ENCODE measurements at regions not wholly inside any gene's neighbourhood (a gene's known extent, or its start where the extent isn't known, plus 50 kb on each side); places are given as distances from the start of the nearest gene placed in this dataset.

DNA sequence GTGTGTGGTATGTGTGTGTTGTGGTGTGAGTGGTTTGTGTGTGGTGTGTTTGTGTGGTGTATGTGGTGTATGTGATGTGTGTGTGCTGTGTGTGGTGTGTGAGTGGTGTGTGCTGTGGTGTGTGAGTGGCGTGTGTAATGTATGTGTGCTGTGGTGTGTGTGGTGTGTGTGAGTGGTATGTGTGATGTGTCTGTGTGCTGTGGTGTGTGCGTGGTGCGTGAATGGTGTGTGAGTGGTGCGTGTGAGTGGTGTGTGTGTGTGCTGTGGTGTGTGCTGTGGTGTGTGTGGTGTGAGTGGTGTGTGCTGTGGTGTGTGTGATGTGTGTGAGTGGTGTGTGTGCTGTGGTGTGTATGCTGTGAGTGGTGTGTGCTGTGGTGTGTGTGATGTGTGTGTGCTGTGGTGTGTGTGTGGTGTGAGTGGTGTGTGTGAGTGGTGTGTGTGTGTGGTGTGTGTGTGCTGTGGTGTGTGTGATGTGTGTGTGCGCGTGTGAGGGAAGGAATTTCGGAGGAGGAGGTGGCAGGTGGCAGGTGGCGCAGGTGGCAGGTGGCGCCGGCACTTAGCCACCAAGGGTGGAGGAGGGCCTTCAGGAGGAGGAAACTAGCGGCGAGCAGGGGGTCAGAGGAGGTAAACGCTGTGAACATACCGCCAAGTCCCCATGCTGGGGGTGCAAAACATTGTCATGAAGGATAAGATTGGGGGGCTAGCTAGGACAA is 191.8 kb downstream of the MELK start:
- DNase-seq: no peak

DNA sequence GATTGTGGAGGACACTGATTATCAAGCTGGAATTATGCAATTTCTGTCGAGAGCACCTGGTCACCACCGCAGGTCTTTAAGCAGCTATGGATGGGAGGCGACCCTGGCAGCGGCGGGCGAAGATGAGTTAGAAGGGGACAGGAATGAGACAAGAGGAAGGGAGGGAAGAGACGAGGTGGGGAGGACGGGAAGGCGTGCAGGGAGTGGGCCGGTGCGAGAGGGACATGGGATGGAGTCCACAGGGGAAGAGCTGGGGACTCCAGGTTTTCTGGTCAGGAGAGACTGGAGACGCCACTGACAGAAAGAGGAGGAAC is 192.3 kb downstream of the MELK start:
- DNase-seq: peak; percentile 54

DNA sequence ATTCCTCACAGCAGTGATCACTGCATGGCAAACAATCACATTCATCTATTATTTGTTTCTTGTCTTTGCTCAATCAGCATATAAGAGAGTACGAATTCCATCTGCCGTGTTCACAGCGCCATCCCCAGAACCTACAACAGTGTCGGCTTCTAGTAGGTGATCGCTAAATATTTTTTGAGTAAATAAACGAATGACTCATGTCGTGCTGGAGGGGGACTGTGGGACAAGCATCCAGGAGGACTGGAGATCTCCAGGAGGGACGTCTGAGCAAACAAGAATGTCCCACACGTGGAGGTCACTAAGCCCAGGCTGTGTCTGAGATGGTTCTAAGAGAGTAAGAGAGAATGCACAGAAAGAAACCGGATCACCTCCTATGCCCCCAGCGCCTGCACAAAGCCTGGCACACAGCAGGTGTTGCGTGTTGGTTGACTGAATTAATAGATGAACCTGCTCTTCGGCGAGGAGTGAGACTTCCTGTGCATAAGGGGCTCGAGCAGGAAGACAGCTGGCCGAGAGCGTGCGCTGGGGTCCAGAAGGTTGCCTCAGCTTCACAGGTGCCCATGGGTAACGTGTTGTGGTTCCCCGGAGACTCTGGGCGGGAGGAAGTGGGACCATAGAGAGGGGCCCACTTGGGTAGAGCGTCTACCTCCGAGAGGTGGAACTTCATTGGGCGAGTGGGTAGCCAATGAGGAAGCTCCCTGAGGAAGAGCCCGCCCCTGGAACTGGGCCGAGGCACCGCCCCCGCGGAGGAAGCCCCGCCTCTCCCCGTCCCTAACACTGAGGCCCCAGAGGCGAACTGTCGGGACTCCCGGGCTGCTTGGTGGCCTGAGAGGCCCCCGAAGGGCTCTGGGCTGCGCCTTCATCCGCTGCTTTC is 193.0 kb downstream of the MELK start:
- DNase-seq: peak; percentile 92

DNA sequence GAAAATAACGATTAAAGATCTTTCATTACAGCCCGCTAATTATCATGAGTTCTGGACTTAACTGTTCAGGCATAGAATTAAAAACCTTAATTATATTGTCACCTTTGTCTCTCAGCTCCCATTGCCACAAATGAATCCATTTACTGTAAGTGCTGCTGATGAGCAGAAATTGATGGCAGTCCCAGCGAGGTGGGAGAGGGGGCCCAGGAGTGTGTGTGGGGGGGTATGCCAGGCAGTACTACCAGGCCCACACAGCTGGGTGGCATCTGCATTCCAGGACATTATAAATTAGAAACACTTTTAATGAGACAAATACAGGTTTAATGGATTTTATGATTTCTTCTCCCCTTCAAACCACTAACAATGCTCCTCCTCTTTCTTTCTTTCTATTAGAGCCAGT is 196.0 kb downstream of the MELK start:
- DNase-seq: no peak

DNA sequence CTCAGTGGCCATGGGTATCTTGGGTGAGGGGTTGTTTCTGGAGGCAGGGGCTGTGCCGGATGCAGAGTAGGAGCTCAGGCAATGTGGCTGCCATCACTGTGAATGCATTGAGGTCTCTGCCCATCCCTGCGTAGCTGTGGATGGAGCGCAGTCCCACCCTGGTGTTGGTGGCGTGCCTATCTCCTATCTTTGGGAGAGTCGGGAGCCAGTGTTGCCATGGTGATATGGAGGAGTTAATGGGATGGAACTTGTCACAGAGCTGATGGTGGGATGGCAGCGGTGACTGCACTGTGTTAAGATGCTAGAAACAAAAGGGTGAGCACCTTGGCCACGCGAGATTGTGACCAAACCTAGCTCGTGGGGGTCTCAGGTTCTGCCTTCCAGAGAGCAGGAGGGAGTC is 197.3 kb downstream of the MELK start:
- no peak for DNase-seq

DNA sequence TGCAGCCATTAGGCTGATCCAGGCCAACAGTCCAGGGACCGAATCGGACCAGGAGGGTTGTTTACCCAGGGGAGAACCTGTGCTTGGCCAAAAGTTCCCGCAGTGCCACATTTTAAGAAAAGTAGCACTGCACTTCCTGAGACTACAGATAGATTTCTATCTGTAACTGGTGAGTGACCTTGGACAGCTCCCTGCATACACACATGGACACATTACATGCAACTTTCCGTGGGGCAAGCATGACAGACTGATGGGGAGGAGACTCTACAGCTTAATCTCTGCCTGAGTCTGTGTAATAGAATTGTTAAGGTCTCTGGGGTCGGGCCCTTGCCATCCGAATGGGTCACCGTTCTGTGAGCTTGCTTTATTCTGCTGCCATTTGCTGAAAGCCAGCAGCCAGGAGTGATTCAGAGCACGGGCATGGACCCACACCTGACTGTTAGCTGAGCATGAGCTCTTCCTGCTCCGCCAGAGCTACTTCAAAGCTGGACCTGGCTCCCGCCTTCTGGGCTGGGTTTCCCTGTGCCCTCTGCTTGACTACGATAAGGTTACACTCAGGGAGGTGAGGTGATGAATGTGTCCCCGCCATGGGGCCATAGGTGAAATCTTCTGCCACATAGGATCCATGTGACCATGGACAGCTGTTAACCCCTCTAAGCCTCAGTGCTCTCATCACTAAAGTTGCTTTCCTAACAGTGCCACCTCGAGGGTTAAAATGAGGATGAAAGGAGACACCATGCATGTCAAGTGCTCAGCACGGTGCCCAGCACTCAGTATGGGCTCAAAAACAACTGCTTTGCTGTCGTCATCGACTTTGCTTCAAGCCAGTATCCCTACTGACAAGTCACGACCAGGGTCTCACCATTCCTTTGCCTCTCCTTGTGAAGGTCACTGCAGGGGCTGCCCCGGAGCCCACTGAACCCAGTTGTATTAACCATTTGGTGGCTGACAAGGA is 200.0 kb downstream of the MELK start:
- DNase-seq: no peak

DNA sequence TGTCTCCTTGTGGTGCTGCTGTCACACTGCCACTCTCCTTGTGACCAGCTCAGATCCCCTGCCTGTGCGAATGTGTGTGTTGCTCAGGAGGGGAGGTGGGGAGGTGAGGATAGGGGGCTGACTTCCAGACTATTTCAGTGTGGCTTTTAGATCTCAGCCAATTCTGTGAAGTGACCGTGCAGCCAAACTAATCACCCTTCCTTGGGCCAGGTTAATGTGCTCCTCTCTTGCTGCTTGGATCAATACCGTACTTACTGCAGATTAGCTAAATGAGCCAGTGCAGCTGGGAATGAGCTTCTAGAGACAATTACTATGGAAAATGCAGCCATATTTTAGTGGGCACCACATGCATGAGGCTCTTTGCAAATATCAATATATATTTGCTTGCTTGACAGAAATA is 206.0 kb downstream of the MELK start:
- no peak for DNase-seq

DNA sequence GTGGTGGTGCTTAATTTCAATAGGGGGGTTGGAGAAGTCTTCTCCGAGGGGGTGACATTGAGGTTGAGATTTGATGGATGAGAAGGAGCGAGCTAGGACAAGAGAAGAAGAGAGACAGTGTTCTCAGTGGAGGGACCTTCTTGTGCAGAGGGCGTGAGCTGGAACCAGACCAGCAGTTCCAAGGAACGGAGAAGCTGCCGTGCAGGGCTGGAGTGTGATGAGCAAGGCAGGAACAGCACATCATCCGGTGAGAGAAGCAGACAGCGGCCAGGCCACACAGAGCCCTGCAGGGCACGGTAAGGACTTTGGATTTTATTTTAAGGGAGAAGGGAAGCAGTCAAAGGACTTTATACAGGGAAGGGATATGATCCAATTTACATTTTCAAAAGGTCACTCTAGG is 206.9 kb downstream of the MELK start:
- no peak for DNase-seq

DNA sequence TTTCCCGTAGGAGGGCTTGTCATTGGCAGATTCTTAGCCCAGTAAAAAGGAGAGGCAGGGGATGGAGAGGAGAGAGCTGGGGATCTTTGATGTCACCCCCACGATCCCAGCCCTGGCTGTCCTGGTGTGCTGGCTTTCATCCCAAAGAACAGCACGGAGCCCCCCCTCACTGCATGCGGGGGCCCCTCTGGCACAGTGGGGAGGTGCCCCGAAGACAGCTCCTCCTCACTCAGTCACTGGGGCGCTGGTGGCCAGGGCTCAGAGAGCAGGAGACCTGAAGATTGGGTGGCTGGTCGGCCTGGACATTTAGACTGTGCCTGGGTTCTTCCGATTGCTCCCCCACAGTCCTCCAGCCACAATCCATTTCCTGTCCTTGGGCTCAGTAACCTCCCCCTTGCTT is 207.5 kb downstream of the MELK start:
- DNase-seq: no peak

DNA sequence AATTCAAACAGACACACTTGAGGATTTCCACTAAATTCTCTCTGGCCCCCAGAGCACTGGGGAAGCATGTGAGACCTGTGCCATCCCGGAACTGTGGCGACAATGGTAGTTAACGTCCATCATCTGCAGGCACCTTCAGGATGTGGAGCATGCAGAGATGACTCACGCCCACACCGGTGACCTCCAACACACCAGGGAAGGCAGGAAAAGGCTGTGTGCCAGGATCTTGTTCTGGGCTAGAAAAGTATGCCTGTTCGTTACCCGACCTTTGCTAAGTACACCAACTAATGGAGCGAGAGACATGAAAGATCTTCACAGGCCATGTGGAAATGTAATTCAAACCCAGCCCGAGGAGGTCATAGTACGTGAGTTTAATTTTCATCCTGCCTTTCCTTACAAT is 208.8 kb downstream of the MELK start:
- no peak for DNase-seq

Measured in activated CD8-positive, alpha-beta memory T cell treated with anti-CD3 and anti-CD28 coated beads, Interleukin-2, amount 50 U/mL, for 48 hours (primary cell).